ENCODE measurements at regions not wholly inside any gene's neighbourhood (a gene's known extent, or its start where the extent isn't known, plus 50 kb on each side); places are given as distances from the start of the nearest gene placed in this dataset.

- DNase-seq (ENCODE audit: low read depth in 1 of 2, low spot score in 1 of 2) = no peak
Observed at GRCh38 chr2:18467749-18468360, 92.6 kb downstream of the RDH14 start.

- DNase-seq (ENCODE audit: low read depth in 1 of 2, low spot score in 1 of 2) = no peak
Observed at GRCh38 chr2:18465979-18466378, 94.5 kb downstream of the RDH14 start.

GRCh38 chr2:18464913-18465312 is 95.5 kb downstream of the RDH14 start:
- no peak for DNase-seq (ENCODE audit: low read depth in 1 of 2, low spot score in 1 of 2)

GRCh38 chr2:18456026-18456425 is 104.4 kb downstream of the RDH14 start:
- no peak for DNase-seq (ENCODE audit: low read depth in 1 of 2, low spot score in 1 of 2)

- no peak for DNase-seq (ENCODE audit: low read depth in 1 of 2, low spot score in 1 of 2)
Observed at GRCh38 chr2:18455236-18455862, 105.1 kb downstream of the RDH14 start.

- DNase-seq (ENCODE audit: low read depth in 1 of 2, low spot score in 1 of 2) = no peak
Observed at GRCh38 chr2:18454692-18455235, 105.7 kb downstream of the RDH14 start.

- no peak for DNase-seq (ENCODE audit: low read depth in 1 of 2, low spot score in 1 of 2)
Observed at GRCh38 chr2:18446715-18447114, 113.7 kb downstream of the RDH14 start.

GRCh38 chr2:18445433-18446320 is 114.8 kb downstream of the RDH14 start:
- DNase-seq (ENCODE audit: low read depth in 1 of 2, low spot score in 1 of 2) = no peak

- no peak for DNase-seq (ENCODE audit: low read depth in 1 of 2, low spot score in 1 of 2)
Observed at GRCh38 chr2:18444806-18445205, 115.6 kb downstream of the RDH14 start.

GRCh38 chr2:18441583-18441982 is 118.9 kb downstream of the RDH14 start:
- no peak for DNase-seq (ENCODE audit: low read depth in 1 of 2, low spot score in 1 of 2)

- no peak for DNase-seq (ENCODE audit: low read depth in 1 of 2, low spot score in 1 of 2)
Observed at GRCh38 chr2:18440777-18441176, 119.7 kb downstream of the RDH14 start.

- DNase-seq (ENCODE audit: low read depth in 1 of 2, low spot score in 1 of 2) = no peak
Observed at GRCh38 chr2:18440141-18440661, 120.3 kb downstream of the RDH14 start.

- DNase-seq (ENCODE audit: low read depth in 1 of 2, low spot score in 1 of 2) = no peak
Observed at GRCh38 chr2:18439716-18440115, 120.7 kb downstream of the RDH14 start.

- DNase-seq (ENCODE audit: low read depth in 1 of 2, low spot score in 1 of 2) = no peak
Observed at GRCh38 chr2:18437909-18438308, 122.5 kb downstream of the RDH14 start.

- no peak for DNase-seq (ENCODE audit: low read depth in 1 of 2, low spot score in 1 of 2)
Observed at GRCh38 chr2:18436503-18437005, 123.9 kb downstream of the RDH14 start.

GRCh38 chr2:18435426-18436037 is 124.9 kb downstream of the RDH14 start:
- no peak for DNase-seq (ENCODE audit: low read depth in 1 of 2, low spot score in 1 of 2)

- no peak for DNase-seq (ENCODE audit: low read depth in 1 of 2, low spot score in 1 of 2)
Observed at GRCh38 chr2:18433872-18434271, 126.6 kb downstream of the RDH14 start.

GRCh38 chr2:18432999-18433398 is 127.5 kb downstream of the RDH14 start:
- no peak for DNase-seq (ENCODE audit: low read depth in 1 of 2, low spot score in 1 of 2)

GRCh38 chr2:18430996-18431748 is 129.3 kb downstream of the RDH14 start:
- DNase-seq (ENCODE audit: low read depth in 1 of 2, low spot score in 1 of 2) = no peak

GRCh38 chr2:18428516-18428915 is 131.9 kb downstream of the RDH14 start:
- DNase-seq (ENCODE audit: low read depth in 1 of 2, low spot score in 1 of 2) = no peak

All from stimulated activated CD4-positive, alpha-beta T cell treated with anti-CD3 and anti-CD28 coated beads, Interleukin-15, amount 100 ng/mL, for 1 hour (primary cell).